GM12873 (cell line): ENCODE measurements at regions not wholly inside any gene's neighbourhood (a gene's known extent, or its start where the extent isn't known, plus 50 kb on each side); places are given as distances from the start of the nearest gene placed in this dataset.

Source experiments
- TF ChIP-seq, protein P1 (sequence below): IDR thresholded peaks from 2 replicates; pipeline ENCODE4 v1.5.1; 2012; ENCODE audit warnings: low read depth, mild to moderate bottlenecking, moderate library complexity, low read length, control low read depth; ENCODE audit not compliant: insufficient read depth; ENCODE audit errors: missing control alignments

DNA sequence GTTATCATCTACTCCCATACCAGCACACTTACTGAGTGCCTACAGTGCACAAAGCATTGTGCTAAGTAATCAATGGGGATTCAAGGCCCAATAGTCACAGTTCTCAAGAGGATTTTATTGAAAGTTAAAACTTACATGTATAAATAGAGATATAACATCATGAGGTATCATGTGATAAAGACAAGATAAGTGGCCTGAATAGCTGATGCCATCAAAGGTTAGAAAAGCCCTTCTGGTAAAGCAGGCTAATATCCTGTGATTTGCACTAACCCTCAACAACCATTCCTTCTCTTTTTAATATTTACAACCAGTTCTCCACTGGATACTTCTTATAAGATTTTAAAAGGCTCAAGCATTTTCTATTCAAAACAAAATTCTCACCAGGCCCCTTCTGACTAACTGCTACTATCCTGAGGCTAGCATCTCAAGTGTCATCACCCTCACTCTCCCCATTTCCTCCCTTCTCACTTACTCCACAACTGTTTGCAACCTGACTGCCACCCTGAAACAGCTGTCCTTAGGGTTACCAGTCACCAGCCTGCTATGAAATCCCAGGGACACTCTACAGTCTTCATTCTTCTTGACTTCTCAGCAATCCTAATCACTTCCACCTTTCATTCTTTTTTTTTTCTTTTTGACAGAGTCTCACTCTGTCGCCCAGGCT is 377.9 kb downstream of the ENC1 start:
- TF ChIP-seq, protein P1, sequence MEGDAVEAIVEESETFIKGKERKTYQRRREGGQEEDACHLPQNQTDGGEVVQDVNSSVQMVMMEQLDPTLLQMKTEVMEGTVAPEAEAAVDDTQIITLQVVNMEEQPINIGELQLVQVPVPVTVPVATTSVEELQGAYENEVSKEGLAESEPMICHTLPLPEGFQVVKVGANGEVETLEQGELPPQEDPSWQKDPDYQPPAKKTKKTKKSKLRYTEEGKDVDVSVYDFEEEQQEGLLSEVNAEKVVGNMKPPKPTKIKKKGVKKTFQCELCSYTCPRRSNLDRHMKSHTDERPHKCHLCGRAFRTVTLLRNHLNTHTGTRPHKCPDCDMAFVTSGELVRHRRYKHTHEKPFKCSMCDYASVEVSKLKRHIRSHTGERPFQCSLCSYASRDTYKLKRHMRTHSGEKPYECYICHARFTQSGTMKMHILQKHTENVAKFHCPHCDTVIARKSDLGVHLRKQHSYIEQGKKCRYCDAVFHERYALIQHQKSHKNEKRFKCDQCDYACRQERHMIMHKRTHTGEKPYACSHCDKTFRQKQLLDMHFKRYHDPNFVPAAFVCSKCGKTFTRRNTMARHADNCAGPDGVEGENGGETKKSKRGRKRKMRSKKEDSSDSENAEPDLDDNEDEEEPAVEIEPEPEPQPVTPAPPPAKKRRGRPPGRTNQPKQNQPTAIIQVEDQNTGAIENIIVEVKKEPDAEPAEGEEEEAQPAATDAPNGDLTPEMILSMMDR: no peak

DNA sequence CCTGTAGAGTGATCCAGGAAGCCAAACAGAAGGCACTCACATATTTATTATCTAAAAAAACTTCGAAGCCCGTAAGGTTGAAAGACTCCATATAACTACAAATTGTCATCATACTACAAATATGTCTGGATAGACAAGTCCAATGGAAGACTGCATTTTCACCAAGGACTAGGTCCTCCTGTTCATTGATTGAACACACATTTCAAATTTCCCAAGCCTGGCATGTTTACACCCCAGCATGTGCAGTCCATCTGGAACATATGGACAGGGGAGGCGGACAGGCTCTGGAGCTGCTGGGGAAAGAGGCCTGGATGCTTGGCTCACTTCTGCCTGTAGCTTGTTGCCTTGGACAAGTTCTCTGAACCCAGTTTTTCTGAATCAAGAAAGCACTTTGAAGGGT is 378.7 kb downstream of the ENC1 start:
- TF ChIP-seq, protein P1: no peak

DNA sequence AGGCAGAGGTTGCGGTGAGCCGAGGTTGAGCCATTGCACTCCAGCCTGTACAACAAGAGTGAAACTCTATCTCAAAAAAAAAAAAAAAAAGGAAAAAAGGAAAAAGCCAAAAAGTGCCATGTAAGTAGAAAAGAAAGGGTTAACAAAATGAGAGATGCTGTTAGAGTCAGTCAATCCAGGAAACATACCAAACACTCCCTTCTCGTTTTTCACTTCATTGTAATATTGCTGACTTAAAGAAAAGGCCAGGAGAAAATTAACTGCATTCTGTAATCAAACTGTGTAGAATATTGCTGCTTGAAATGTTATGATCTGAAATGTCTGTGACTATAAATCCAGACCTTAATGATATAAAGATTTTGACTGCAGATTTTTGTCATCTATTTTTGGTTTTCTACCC is 379.1 kb downstream of the ENC1 start:
- TF ChIP-seq, protein P1: no peak

DNA sequence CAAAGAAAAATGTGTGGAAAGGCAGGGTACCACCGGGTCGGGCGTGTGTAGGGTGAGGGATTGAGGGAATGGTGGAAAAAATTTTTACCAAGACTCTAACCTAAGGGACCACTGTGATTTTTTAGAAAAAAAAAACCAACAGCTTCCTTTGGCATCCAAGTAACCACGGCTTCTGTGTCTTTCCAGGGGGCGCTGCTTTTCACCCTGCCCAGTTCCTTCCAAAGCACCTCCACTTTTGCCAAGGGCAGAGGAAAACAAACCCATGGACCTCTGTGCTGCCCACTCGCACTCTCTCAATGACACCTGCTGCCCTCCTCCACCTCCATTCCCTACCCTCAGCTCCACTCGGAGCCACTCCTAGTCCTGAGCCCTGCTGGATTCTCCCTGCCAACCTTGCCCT is 381.0 kb downstream of the ENC1 start:
- TF ChIP-seq, protein P1: peak; percentile 2

DNA sequence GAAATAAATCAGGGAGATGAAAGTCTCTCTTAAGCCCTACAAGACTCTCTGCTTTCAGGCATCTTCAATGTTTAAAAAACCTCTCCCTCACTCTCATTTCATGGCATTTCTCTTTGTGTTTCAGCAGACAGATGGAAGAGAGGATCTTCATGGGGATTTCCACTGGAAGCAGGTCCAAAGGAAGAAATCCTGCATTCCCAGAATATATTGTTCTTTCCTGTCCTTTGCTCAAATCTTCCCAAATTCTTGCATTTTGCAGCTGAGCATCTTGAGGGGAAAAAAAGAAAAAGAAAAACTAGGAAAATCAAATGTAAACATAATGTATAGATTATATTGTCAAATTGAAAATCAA is 382.2 kb downstream of the ENC1 start:
- TF ChIP-seq, protein P1: no peak

DNA sequence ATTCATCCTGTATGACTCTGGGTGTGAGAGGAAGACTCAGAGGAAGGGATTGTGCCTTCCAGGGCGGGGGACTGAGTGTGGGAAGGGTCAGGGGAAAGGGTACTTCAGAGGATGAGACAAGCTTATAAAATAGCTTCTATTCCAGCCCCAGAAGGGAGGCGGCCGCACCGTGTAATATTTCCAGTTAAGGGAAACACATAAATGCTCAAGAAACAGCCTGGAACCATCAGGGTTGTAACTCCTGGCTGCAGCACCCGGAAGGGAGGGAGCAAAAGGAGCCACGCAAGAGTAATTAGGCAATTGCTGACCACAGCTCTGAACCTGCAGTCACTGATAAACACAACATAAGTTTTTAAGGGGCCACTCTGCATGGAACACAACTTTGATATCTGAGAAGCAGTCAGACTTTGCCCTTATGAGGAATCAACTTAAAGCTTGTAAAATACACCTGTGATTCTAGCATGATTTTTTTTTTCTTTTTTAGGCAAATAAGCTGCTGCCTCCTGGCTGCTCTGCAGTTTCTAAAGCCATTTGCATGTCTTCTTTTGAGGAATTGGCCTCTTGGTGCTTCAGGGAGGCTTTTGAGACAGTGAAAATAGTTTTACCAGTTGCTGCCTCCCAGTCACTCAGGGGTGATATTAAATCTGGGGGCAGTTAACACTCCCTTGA is 382.7 kb downstream of the ENC1 start:
- TF ChIP-seq, protein P1: no peak

DNA sequence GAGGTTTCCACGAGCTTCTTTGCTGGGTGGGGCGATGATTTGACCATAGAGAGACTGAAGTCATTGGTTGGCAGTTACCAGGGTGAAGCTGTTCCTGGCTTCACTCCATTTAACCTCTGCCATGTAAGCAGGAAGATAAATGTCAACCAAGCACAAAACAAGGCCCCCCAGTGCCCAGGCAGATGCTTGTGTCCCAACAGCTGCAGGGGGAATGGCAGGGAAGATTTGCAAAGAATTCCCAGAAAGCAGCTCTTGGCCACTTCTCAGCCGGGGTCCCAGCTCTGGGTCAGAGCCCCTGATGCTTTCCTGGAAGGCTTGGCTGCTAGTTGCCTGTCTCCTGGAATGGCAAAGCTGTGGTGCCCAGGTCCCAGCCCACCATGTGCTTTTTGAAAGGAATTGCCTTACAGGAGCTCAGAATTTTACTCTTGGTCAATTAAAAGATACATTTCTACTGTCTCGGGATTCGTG is 383.4 kb downstream of the ENC1 start:
- TF ChIP-seq, protein P1: no peak
